ENCODE measurements at regions not wholly inside any gene's neighbourhood (a gene's known extent, or its start where the extent isn't known, plus 50 kb on each side); places are given as distances from the start of the nearest gene placed in this dataset.

GRCh38 chr5:65076251-65076869 is 307.6 kb downstream of the CWC27 start:
- Histone ChIP-seq H2BK5ac (ENCODE audit: insufficient read length, low read length) (no peak overlapping the region), H3K14ac (ENCODE audit: insufficient read depth, low read length) (no peak overlapping the region), H2BK12ac (ENCODE audit: insufficient read length, low read depth, low read length) (no peak overlapping the region), H4K91ac (ENCODE audit: insufficient read length, low read depth, low read length) (no peak overlapping the region), H3K23me2 (ENCODE audit: insufficient read length, low read depth, low read length, poor library complexity, severe bottlenecking) (no peaks in the 10 kb centered on the region), H4K5ac (ENCODE audit: insufficient read length, low read depth, low read length) (no peak overlapping the region), H3K79me2 (ENCODE audit: insufficient read depth, low read length) (no peaks in the 10 kb centered on the region), H3K9ac (ENCODE audit: extremely low read depth, insufficient read length, low read length) (no peak overlapping the region), H3K18ac (ENCODE audit: insufficient read length, low read depth, low read length) (no peak overlapping the region), H3K4ac (ENCODE audit: low read depth, low read length) (no peak overlapping the region), H4K8ac (replicated peaks; ENCODE audit: insufficient read length, low read depth, low read length) (no peak overlapping the region), H3K23ac (ENCODE audit: insufficient read length, low read depth, low read length) (no peak overlapping the region), H2BK20ac (ENCODE audit: low read depth, low read length, poor library complexity, severe bottlenecking) (no peak overlapping the region), H3K9me3 (ENCODE audit: control insufficient read depth, low read depth, low read length) (no peaks in the 10 kb centered on the region), H3K4me2 (ENCODE audit: insufficient read depth, insufficient read length, low read length) (no peak overlapping the region), H3T11ph (ENCODE audit: low read length) (no peak overlapping the region), H2BK120ac (ENCODE audit: low read depth, low read length, poor library complexity, severe bottlenecking) (no peak overlapping the region), H2AK5ac (ENCODE audit: insufficient read length, low read length) (no peak overlapping the region), H3K27ac (ENCODE audit: insufficient read length, low read depth, low read length) (no peak overlapping the region), H3K27me3 (ENCODE audit: insufficient read depth, low read length) (no peaks in the 10 kb centered on the region), H4K20me1 (ENCODE audit: control insufficient read depth, insufficient read depth, insufficient read length) (no peaks in the 10 kb centered on the region), H3K56ac (ENCODE audit: insufficient read length, low read depth, low read length) (no peak overlapping the region), H3K4me1 (ENCODE audit: insufficient read depth, low read length) (no peaks in the 10 kb centered on the region; the same call in 1 of the 2 replicates), H2BK15ac (ENCODE audit: low read depth, low read length) (no peak overlapping the region), H3K79me1 (ENCODE audit: insufficient read depth, low read depth, low read length, poor library complexity, severe bottlenecking) (no peaks in the 10 kb centered on the region), H2AFZ (ENCODE audit: low read length) (no peak overlapping the region)
- H3K27ac Mint-ChIP-seq = peak overlapping the region in 1 of 3 experiments; percentile 73; a peak in 1 of 7 replicates
- no peaks in the 10 kb centered on the region for H3K27me3 Mint-ChIP-seq (ENCODE audit: low read depth)
- TF ChIP-seq CTCF (conservative IDR thresholded peaks at IDR 0.05) = peak; percentile 41
- WGBS (ENCODE audit: extremely low coverage, insufficient read length, low lambda C conversion rate) = no CpG with 5 or more reads among the region's 5 CpGs
- H3K4me1 Mint-ChIP-seq = peaks cover 30 to 34% of the 10 kb centered on the region in 2 experiments
- peak; percentile 64 for DNase-seq
- no peaks in the 10 kb centered on the region for H3K36me3 Mint-ChIP-seq (ENCODE audit: insufficient read depth in 1 of 3, low read depth in 3 of 3)
- H3K9me3 Mint-ChIP-seq = no peaks in the 10 kb centered on the region
- no peak overlapping the region for H3K4me3 Mint-ChIP-seq
